ENCODE measurements at regions not wholly inside any gene's neighbourhood (a gene's known extent, or its start where the extent isn't known, plus 50 kb on each side); places are given as distances from the start of the nearest gene placed in this dataset.

DNA sequence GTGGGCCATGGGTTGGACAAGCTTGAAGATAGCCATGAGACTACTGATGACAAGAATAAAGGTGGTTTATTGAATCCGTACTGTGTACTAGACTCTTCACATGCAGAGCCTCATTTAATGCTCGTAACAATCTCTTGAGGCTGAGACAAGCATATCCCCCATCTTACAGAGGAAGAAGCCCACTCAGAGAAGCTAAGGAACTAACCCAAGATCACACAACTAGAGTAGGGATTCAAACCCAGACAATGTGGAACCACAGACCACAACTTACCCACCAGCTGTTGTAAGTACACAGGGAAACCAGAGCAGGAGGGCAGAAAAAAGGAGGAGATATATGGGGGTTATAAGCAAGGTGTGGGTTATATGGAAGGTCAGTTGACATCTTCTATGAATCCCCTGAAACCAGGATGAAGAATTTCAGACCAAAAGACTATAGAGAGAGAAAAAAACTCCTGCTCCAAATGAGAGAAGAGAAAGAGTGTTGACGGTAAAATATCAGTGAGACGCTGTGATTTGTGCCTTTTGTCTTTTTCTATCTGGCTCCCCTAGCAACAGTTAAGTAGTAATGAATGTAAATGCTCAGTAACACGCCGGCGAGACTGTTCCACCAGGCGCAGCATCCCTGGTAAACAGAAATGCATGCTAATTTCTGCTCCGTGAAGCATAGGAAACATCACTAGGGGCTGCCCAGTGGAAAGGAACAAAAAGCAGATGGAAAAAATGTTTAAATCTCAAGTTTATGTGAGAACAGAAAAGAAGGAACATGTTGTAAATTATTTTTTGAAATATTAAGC, 80.1 kb upstream of the SLC22A16 start (continued):
- TF ChIP-seq NRF1 (IDR thresholded peaks at IDR 0.05; ENCODE audit: low read depth, low read length) = no peak
- no peak for TF ChIP-seq HDAC2 (IDR thresholded peaks at IDR 0.05; ENCODE audit: borderline replicate concordance in 1 of 2, low read depth in 2 of 2, low read length in 2 of 2)
- no peak for TF ChIP-seq ZNF274 (IDR thresholded peaks at IDR 0.05; ENCODE audit: borderline replicate concordance, extremely low read depth, low read length)
- no peak for TF ChIP-seq EZH2 (IDR thresholded peaks at IDR 0.05; ENCODE audit: low read depth, low read length, severe bottlenecking)
- no peak for TF ChIP-seq HDAC6 (IDR thresholded peaks at IDR 0.05; ENCODE audit: low read depth, low read length)
- no peak for TF ChIP-seq BCL11A (IDR thresholded peaks at IDR 0.05; ENCODE audit: low read depth in 2 of 2, low read length in 2 of 2)

Data from H1 (cell line).